ENCODE measurements at regions not wholly inside any gene's neighbourhood (a gene's known extent, or its start where the extent isn't known, plus 50 kb on each side); places are given as distances from the start of the nearest gene placed in this dataset.

DNA sequence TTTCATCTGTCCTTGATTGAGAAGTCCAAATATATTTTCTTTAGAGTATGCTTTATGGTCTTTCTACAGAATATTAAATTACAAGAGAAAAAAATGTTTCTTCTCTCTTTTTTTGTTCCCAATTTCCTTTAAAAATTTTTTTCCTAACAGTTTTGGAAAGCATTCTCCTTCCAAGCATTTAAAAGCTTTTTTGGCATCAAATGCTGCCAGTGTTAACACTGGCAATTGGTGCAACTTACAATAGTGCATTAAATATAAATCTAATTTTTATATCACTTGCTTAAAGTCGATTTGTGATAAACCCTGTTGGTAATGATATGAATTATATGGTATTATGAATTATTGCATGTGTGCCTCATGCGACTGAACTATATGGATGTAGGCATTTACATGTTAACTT lies 165.9 kb upstream of the ELL2 start:
- Histone ChIP-seq H3K36me3 (ENCODE audit: control insufficient read depth, insufficient read depth, low read length) (no peaks in the 10 kb centered on the region), H3K4me1 (ENCODE audit: control insufficient read depth, insufficient read depth, low read length) (no peaks in the 10 kb centered on the region), H3K9me3 (replicated peaks; ENCODE audit: control insufficient read depth, low read depth, low read length) (no peaks in the 10 kb centered on the region), H3K4me3 (ENCODE audit: low read length) (no peak overlapping the region), H3K27me3 (ENCODE audit: control insufficient read depth, insufficient read depth, low read length) (no peaks in the 10 kb centered on the region), H3K27ac (ENCODE audit: low read length) (no peak overlapping the region)
- WGBS (ENCODE audit: insufficient coverage) = no CpG with 5 or more reads among the region's 2 CpGs
- DNase-seq = peak; percentile 40

DNA sequence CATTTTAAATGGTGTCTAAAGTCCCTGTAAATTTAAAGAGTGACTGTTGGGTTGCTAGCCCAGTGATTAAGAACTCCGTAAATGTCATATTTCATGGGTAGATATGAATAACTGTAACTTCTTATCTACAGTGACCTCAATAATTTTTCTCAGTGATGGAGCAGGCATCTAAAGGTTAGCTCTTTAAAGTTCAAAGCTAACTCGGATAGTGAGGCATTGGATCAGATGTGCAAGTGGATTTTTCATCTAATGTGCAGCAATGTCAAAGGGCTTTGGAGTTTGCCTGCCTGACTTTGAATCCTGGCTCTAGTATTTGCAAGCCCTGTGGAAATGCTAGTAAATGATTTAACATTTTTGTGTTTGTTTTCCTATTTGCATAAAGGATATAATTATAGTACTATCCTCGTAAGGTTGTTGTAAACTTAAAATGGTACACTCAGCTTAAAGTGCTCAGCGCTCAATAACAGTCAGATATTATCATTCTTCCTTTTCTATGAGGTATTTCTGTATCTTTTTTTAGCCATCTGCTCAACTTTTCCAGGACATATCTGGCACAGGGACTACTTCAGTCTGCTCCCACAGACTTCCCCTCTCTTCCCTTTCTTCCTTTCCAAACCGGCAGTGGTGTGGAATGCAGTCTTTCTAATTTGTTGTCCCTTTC lies 163.7 kb upstream of the ELL2 start:
- no CpG with 5 or more reads among the region's 5 CpGs for WGBS (ENCODE audit: insufficient coverage)
- Histone ChIP-seq H3K4me3 (ENCODE audit: low read length) (no peak overlapping the region), H3K27ac (ENCODE audit: low read length) (no peak overlapping the region)

DNA sequence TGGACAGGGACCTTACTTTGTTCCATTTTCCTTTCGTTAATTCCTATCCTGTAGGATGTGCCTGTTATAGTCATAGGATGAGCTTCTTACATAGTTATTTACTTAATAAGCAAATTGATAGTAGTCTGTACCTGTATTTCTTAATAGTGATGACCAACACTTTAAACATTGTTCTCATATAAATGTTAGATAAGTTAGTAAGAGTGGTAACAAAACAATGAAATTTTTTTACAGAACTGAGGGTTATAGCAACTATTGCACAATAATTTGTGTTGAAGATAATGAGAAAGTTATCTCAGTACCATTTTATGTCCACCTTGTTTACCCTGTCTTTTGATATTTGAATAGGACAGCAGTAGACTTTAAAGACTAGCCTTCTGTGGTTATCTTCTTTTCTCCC lies 162.9 kb upstream of the ELL2 start:
- no peak overlapping the region for H3K27ac ChIP-seq (ENCODE audit: low read length)
- no peak for DNase-seq
- WGBS (ENCODE audit: insufficient coverage) = no CpG with 5 or more reads among the region's 1 CpG

More for the DNA sequence above, 163.7 kb upstream of the ELL2 start:
- no peaks in the 10 kb centered on the region for H3K4me1 ChIP-seq (ENCODE audit: control insufficient read depth, insufficient read depth, low read length)
- H3K27me3 ChIP-seq (ENCODE audit: control insufficient read depth, insufficient read depth, low read length) = no peaks in the 10 kb centered on the region
- H3K9me3 ChIP-seq (replicated peaks; ENCODE audit: control insufficient read depth, low read depth, low read length) = no peaks in the 10 kb centered on the region
- H3K36me3 ChIP-seq (ENCODE audit: control insufficient read depth, insufficient read depth, low read length) = no peaks in the 10 kb centered on the region
- peak; percentile 86 for DNase-seq

DNA sequence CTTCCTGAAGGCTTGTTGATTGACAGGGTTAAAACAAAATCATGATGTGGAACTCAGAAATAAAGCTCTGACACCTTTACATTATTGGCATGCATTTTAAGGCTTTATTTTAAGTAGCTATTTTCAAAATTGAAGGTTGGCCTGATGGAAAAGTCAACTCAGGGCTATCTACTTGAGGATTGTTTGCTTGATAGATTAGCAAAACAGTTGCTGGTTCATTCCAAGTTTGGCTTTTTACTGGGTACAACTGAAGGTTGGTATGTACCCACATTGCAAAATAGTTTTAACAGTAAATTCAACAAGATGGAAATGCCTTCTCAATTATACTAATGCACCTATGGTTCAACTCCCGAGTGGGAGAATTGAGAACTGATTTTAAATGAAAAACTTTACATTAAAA lies 161.8 kb upstream of the ELL2 start:
- Histone ChIP-seq H3K4me1 (ENCODE audit: control insufficient read depth, insufficient read depth, low read length) (no peaks in the 10 kb centered on the region), H3K27ac (ENCODE audit: low read length) (no peak overlapping the region), H3K9me3 (replicated peaks; ENCODE audit: control insufficient read depth, low read depth, low read length) (no peaks in the 10 kb centered on the region), H3K36me3 (ENCODE audit: control insufficient read depth, insufficient read depth, low read length) (no peaks in the 10 kb centered on the region), H3K27me3 (ENCODE audit: control insufficient read depth, insufficient read depth, low read length) (no peaks in the 10 kb centered on the region), H3K4me3 (ENCODE audit: low read length) (no peak overlapping the region)
- no CpG with 5 or more reads among the region's 1 CpG for WGBS (ENCODE audit: insufficient coverage)
- DNase-seq = no peak

More for the DNA sequence above, 162.9 kb upstream of the ELL2 start:
- no peaks in the 10 kb centered on the region for H3K36me3 ChIP-seq (ENCODE audit: control insufficient read depth, insufficient read depth, low read length)
- no peak overlapping the region for H3K4me3 ChIP-seq (ENCODE audit: low read length)
- no peaks in the 10 kb centered on the region for H3K4me1 ChIP-seq (ENCODE audit: control insufficient read depth, insufficient read depth, low read length)
- no peaks in the 10 kb centered on the region for H3K9me3 ChIP-seq (replicated peaks; ENCODE audit: control insufficient read depth, low read depth, low read length)
- H3K27me3 ChIP-seq (ENCODE audit: control insufficient read depth, insufficient read depth, low read length) = no peaks in the 10 kb centered on the region

DNA sequence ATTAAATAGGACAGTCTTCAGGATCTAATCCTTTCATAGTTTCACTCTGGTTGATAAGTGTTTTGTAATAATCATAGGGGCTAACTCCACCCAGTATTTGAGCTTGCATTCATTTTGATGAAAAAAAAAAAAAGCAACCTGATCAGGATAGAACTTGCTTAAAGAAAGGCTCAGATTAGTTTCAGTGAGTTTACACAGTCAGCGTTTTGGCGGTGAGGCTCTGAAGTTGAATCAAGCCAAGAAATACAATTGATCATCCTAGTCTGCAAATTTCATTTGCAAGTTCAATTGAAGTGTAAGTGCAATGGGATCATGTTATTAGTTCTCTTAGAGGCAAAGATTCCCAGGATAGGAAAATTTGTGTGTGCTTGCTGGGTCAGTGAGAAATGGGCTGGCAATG lies 159.7 kb upstream of the ELL2 start:
- Histone ChIP-seq H3K4me3 (ENCODE audit: low read length) (no peak overlapping the region), H3K36me3 (ENCODE audit: control insufficient read depth, insufficient read depth, low read length) (no peaks in the 10 kb centered on the region), H3K4me1 (ENCODE audit: control insufficient read depth, insufficient read depth, low read length) (no peaks in the 10 kb centered on the region), H3K27ac (ENCODE audit: low read length) (no peak overlapping the region), H3K9me3 (replicated peaks; ENCODE audit: control insufficient read depth, low read depth, low read length) (no peaks in the 10 kb centered on the region), H3K27me3 (ENCODE audit: control insufficient read depth, insufficient read depth, low read length) (no peaks in the 10 kb centered on the region)
- 58% methylated on average over 2 of the region's 2 CpGs for WGBS (ENCODE audit: insufficient coverage)
- peak; percentile 56 for DNase-seq

DNA sequence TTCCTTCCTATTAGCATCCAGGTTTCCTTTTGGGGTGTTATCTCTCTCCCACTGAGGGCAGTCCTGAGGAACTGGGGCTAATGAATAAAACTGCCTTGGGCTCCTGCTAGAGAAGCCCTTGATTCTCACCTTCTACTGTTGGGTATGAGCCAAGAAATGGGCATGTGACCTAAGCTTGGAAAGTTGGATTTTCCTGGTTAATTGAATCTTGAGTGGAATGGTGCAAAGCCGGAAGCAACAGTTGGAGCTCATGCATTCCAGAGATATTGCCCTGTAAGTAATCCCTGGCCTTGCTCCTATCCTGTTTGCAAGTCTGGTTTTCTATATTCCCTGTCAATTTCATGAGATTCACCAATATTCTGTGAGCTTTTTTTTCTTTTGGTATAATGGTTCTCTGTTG lies 158.5 kb upstream of the ELL2 start:
- WGBS (ENCODE audit: insufficient coverage) = 83% methylated on average over 1 of the region's 1 CpG
- no peaks in the 10 kb centered on the region for H3K36me3 ChIP-seq (ENCODE audit: control insufficient read depth, insufficient read depth, low read length)
- no peaks in the 10 kb centered on the region for H3K4me1 ChIP-seq (ENCODE audit: control insufficient read depth, insufficient read depth, low read length)

DNA sequence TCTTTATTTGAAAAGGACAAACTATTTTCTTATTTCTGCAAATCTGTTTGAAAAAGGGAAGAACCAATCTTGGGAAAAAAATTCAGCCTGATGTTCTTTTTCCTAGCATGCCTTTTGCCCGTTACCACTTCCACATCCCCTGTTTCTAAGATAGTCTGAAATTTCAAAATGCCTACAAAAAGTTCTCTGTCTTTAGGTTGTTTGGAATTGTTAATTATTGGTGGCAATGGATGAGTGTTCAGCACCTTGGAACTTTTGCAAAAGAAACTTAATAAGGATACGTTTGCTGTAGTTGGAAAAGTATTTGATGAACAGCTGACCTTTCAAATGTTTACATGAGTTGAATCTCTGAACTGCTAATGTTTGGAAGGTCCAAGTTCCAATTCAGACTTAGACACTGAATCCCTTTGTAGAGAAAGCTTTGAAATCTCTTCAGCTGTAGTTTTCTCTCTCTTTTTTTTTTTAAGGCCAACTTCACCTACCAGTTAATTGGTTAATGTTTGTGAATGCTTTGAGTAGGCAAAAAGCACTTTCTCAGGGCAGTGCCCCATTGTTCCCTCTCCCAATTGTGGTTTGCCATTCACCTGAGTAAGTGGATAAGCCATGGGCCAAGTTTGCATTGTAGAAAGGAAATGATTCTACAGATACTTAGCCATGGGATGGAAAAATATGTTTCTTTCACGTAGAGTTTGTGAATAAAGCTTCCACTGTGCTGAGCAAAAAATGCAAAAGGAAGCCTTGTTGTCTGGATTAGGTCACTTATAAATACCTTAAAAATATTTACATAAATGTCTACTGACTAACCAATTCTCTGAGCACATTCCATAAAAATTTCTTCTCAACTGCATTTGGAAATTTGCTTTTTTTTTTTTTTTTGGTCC lies 156.4 kb upstream of the ELL2 start:
- Histone ChIP-seq H3K9me3 (replicated peaks; ENCODE audit: control insufficient read depth, low read depth, low read length) (no peaks in the 10 kb centered on the region), H3K27me3 (ENCODE audit: control insufficient read depth, insufficient read depth, low read length) (no peaks in the 10 kb centered on the region), H3K4me1 (ENCODE audit: control insufficient read depth, insufficient read depth, low read length) (no peaks in the 10 kb centered on the region), H3K27ac (ENCODE audit: low read length) (no peak overlapping the region), H3K4me3 (ENCODE audit: low read length) (no peak overlapping the region), H3K36me3 (ENCODE audit: control insufficient read depth, insufficient read depth, low read length) (no peaks in the 10 kb centered on the region)
- no CpG with 5 or more reads among the region's 3 CpGs for WGBS (ENCODE audit: insufficient coverage)
- peak; percentile 18 for DNase-seq

More for the DNA sequence above, 158.5 kb upstream of the ELL2 start:
- Histone ChIP-seq H3K9me3 (replicated peaks; ENCODE audit: control insufficient read depth, low read depth, low read length) (no peaks in the 10 kb centered on the region), H3K27me3 (ENCODE audit: control insufficient read depth, insufficient read depth, low read length) (no peaks in the 10 kb centered on the region), H3K27ac (ENCODE audit: low read length) (no peak overlapping the region), H3K4me3 (ENCODE audit: low read length) (no peak overlapping the region)
- DNase-seq = no peak

DNA sequence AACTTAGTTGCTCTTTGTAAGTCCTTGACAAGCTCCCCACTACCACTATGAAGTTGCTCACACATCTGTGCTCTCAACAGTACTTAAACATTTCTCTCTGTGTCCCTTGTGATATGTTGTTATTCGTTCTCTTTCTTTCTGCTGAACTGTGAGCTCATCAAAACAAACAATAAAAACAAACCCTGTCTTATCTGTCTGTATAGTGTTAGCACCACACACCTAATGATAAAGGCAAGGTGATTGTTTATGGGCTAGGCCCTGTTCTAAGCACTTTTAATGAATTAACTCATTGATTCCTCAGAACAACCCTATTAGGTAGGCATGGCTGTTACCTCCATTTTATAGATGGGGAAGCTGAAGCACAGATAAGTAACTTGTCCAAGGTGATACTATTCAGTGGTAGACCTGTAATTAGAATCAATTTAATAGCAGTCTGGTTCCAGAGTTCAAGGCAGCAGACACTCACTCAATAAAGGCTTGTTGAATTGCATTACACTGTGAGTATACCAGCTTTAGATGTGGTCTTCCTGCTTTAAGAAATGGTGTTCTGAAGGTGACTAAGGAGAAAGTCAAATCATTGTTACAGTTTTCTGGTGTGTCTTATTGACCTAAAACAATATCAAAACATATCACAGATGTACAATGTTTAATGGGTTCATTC lies 153.6 kb upstream of the ELL2 start:
- Histone ChIP-seq H3K27me3 (ENCODE audit: control insufficient read depth, insufficient read depth, low read length) (no peaks in the 10 kb centered on the region), H3K9me3 (replicated peaks; ENCODE audit: control insufficient read depth, low read depth, low read length) (no peaks in the 10 kb centered on the region), H3K4me3 (ENCODE audit: low read length) (no peak overlapping the region), H3K4me1 (ENCODE audit: control insufficient read depth, insufficient read depth, low read length) (no peaks in the 10 kb centered on the region), H3K36me3 (ENCODE audit: control insufficient read depth, insufficient read depth, low read length) (no peaks in the 10 kb centered on the region), H3K27ac (ENCODE audit: low read length) (no peak overlapping the region)
- no CpG with 5 or more reads among the region's 1 CpG for WGBS (ENCODE audit: insufficient coverage)
- no peak for DNase-seq

DNA sequence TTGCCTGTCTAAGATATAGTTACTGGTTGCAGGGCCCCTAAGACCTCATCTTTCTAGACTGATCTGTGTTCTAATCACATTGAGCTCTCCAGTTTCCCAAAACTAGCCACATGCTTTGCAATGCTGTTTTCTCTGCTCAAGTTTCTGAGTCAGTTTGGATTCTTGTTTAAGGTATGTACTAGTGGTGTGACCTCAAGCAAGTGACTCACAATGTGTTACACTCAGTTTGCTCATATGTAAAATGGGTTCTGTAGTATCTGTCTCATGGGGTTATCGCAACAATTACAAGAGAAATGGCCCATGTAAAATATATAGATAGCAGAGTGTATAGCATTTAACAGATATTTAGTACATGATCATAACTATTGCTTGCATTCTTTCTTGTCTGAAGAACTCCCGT lies 153.1 kb upstream of the ELL2 start:
- no peak overlapping the region for H3K4me3 ChIP-seq (ENCODE audit: low read length)
- H3K4me1 ChIP-seq (ENCODE audit: control insufficient read depth, insufficient read depth, low read length) = no peaks in the 10 kb centered on the region
- H3K36me3 ChIP-seq (ENCODE audit: control insufficient read depth, insufficient read depth, low read length) = no peaks in the 10 kb centered on the region
- no peak overlapping the region for H3K27ac ChIP-seq (ENCODE audit: low read length)
- no peak for DNase-seq
- H3K9me3 ChIP-seq (replicated peaks; ENCODE audit: control insufficient read depth, low read depth, low read length) = no peaks in the 10 kb centered on the region
- H3K27me3 ChIP-seq (ENCODE audit: control insufficient read depth, insufficient read depth, low read length) = no peaks in the 10 kb centered on the region
- no CpG with 5 or more reads among the region's 2 CpGs for WGBS (ENCODE audit: insufficient coverage)
